Psoas muscle (tissue), 7 donors: ENCODE measurements at regions not wholly inside any gene's neighbourhood (a gene's known extent, or its start where the extent isn't known, plus 50 kb on each side); places are given as distances from the start of the nearest gene placed in this dataset.

Experiments used
- ATAC-seq, 4 donors: fragments of 200-7000 bp; cut with Tn5 transposase; one replicate each; pipeline ENCODE4 v1.9.1; 2020; ENCODE audit warnings: moderate library complexity in 3 of 4, mild to moderate bottlenecking in 2 of 4
- DNase-seq, 2 donors: peaks; one replicate each; pipeline ENCODE4 v3.0.0-alpha.2; 2020
- H3K27ac ChIP-seq: fragments of 200-600 bp; one replicate; pipeline ENCODE4 v1.8.0; 2022
- H3K27me3 ChIP-seq, 3 donors: fragments of 200-600 bp in 1 of 3; one replicate each; pipeline versions ENCODE4 v1.6.1 to v1.8.0; 2013 to 2022; ENCODE audit warnings: low read length in 2 of 3, mild to moderate bottlenecking in 2 of 3, moderate library complexity in 1 of 3; ENCODE audit not compliant: insufficient read depth in 3 of 3
- H3K36me3 ChIP-seq, 2 donors: fragments of 200-600 bp in 1 of 2; one replicate each; pipeline versions ENCODE4 v1.6.1 to v1.8.0; 2013 to 2022; ENCODE audit warnings: low read depth in 1 of 2, mild to moderate bottlenecking in 1 of 2, moderate library complexity in 1 of 2; ENCODE audit not compliant: insufficient read depth in 1 of 2
- H3K4me1 ChIP-seq: fragments of 200-600 bp; one replicate; pipeline ENCODE4 v1.8.0; 2022
- H3K4me3 ChIP-seq: fragments of 200-600 bp; one replicate; pipeline ENCODE4 v1.8.0; 2022; ENCODE audit warnings: mild to moderate bottlenecking
- H3K9me3 ChIP-seq: fragments of 200-600 bp; one replicate; pipeline ENCODE4 v1.8.0; 2022
- CTCF ChIP-seq: fragments of 200-600 bp; IDR thresholded peaks from one replicate; pipeline ENCODE4 v1.8.0; 2022; ENCODE audit warnings: antibody characterized with exemption
- WGBS, 3 donors: extraction: QIAGEN DNeasy Blood & Tissue Kit; methylation state at CpG; one replicate each; pipeline versions ENCODE4 v1.1.6 to v1.1.7; 2013; 5-methylcytosine and 5-hydroxymethylcytosine counted together
- intact Hi-C, 2 donors: fragments of 100-400 bp; cut with DNase I; formaldehyde crosslinking; loops; one replicate each; pipeline versions ENCODE4 v1.11.0 to v1.14.2; 2022
- donor health status: healthy with polysubstance abuse.
- donor health status: DM: no; HTN: no; CAD: no; lungs with moderate emphysema.
- donor health status: Bipolar disorder and iron deficiency.
- donor health status: healthy.
- donor health status: DM: yes; HTN: yes; CAD: no.
- donor health status: DM: no; HTN: no; CAD: no.
- donor health status: DM: yes; HTN: yes; CAD: no.

- no peak for ATAC-seq
- 63 to 73% (median 69%) methylated on average over 8 of the region's 8 CpGs for WGBS, 3 donors
- intact Hi-C loops = no loop called here
These were observed 92.7 kb upstream of the CDH5 start for GRCh38 chr16:66273644-66274334.

DNA sequence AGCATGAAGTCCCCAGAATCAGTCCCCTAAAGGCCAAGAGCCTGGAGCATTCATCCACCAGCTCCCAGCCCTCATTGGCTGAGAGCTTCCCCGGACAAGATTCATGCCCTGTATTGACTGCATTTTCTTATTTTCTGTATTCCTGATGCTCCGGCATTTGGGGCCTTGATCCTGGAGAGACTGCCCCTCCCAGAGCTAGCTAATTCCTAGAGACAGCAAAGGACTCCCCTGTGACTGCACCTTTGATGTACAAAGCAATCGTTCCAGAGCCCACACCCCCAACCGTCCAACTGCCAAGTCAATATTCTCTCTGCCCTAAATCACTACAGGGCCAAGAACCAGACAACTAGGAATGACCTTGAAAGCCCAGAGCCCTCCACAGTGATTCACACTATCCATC is 93.4 kb upstream of the CDH5 start:
- 68 to 74% (median 69%) methylated on average over 4 of the region's 4 CpGs for WGBS, 3 donors
- no peaks in the 10 kb centered on the region for H3K36me3 ChIP-seq
- H3K27me3 ChIP-seq = peaks cover 0 to 10% (median 1%) of the 10 kb centered on the region in 3 donors
- no peak overlapping the region for H3K27ac ChIP-seq
- no peaks in the 10 kb centered on the region for H3K9me3 ChIP-seq
- no peak overlapping the region for H3K4me3 ChIP-seq
- DNase-seq (no peak), ATAC-seq (no peak)
- no peak for TF ChIP-seq CTCF
- no peaks in the 10 kb centered on the region for H3K4me1 ChIP-seq
- intact Hi-C loops = no loop called here

More at GRCh38 chr16:66273644-66274334, 92.7 kb upstream of the CDH5 start:
- no peaks in the 10 kb centered on the region for H3K9me3 ChIP-seq
- no peak for TF ChIP-seq CTCF
- H3K27ac ChIP-seq = no peak overlapping the region
- peaks cover 0 to 10% (median 1%) of the 10 kb centered on the region in 3 donors for H3K27me3 ChIP-seq
- DNase-seq = no peak
- no peak overlapping the region for H3K4me3 ChIP-seq
- no peaks in the 10 kb centered on the region for H3K36me3 ChIP-seq
- H3K4me1 ChIP-seq = no peaks in the 10 kb centered on the region

DNA sequence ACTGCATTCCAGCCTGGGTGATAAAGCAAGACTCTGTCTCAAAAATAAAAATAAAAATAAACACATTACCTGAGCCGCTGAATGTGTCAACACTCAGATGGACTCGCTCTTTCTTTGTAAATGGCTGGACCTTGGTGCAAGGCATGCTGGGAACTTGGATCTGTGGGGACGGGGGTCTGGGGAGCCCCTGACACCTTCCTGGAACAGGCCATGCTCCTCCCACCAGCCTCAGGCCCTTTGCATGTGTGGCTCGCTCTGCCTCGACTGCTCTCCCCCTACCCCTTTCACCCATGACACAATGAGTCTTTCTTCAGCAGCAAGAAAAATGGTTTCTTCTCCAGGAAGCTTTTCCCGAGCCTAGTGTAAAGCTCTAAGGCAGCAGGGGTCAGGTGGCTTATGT is 94.0 kb upstream of the CDH5 start:
- no peaks in the 10 kb centered on the region for H3K9me3 ChIP-seq
- H3K4me1 ChIP-seq = no peaks in the 10 kb centered on the region
- intact Hi-C loops = no loop called here
- DNase-seq (no peak), ATAC-seq (no peak)
- TF ChIP-seq CTCF = no peak
- WGBS, 3 donors = 84 to 97% (median 94%) methylated on average over 6 of the region's 6 CpGs
- H3K36me3 ChIP-seq = no peaks in the 10 kb centered on the region
- peaks cover 0 to 10% (median 1%) of the 10 kb centered on the region in 3 donors for H3K27me3 ChIP-seq
- no peak overlapping the region for H3K4me3 ChIP-seq
- H3K27ac ChIP-seq = no peak overlapping the region

GRCh38 chr16:66271074-66272060 is 95.1 kb upstream of the CDH5 start:
- Histone ChIP-seq H3K9me3 (no peaks in the 10 kb centered on the region), H3K4me3 (no peak overlapping the region), H3K4me1 (no peaks in the 10 kb centered on the region), H3K27me3 (peaks cover 0 to 10% (median 1%) of the 10 kb centered on the region in 3 donors), H3K27ac (no peak overlapping the region), H3K36me3 (no peaks in the 10 kb centered on the region)
- no peak for TF ChIP-seq CTCF
- DNase-seq (no peak), ATAC-seq (no peak)
- intact Hi-C loops = no loop called here
- WGBS, 3 donors = 86 to 92% (median 88%) methylated on average over 14 of the region's 14 CpGs
